K562 (cell line): ENCODE measurements at regions not wholly inside any gene's neighbourhood (a gene's known extent, or its start where the extent isn't known, plus 50 kb on each side); places are given as distances from the start of the nearest gene placed in this dataset.

ENCODE experiments used
- ATAC-seq: fragments of 200-7000 bp; cut with Tn5 transposase; 3 replicates; pipeline ENCODE4 v1.9.1; 2020; ENCODE audit warnings: moderate library complexity
- BruUV-seq: library from RNA; stranded (reverse); fragments of 400-500 nt; replicated peaks from 2 replicates; lab custom pipeline; 2021; lab: Mats Ljungman, UMichigan
- CTCF ChIA-PET: fragments of 300-600 bp; formaldehyde crosslinking; extraction: SDS; loops from one replicate; lab custom pipeline; 2021; ENCODE audit warnings: low intra/inter-chr PET ratio; lab: Yijun Ruan, JAX
- POLR2A ChIA-PET: fragments of 300-600, 350-650 bp; sonication (Branson Sonifier 250); formaldehyde crosslinking; extraction: SDS; loops from one replicate; lab custom pipeline; 2021; ENCODE audit warnings: antibody characterized with exemption, inconsistent platforms; lab: Yijun Ruan, JAX
- DNase-seq, 4 experiments: peaks; one replicate each; pipeline versions ENCODE4 v3.0.0 to v3.0.0-alpha.2; 2011 to 2018; ENCODE audit warnings: low spot score in 3 of 4, mixed read lengths in 3 of 4; ENCODE audit errors: extremely low read depth in 1 of 4
- FAIRE-seq: peaks from 2 replicates; lab custom pipeline; 2011; peaks lifted over from hg19 to GRCh38; lab: Jason Lieb, UNC
- H2AFZ ChIP-seq: 2 replicates; pipeline ENCODE4 v1.6.0; 2011; ENCODE audit warnings: low read depth, low read length, control low read depth, inconsistent platforms
- H3K27ac ChIP-seq: fragments of 200-600 bp; 3 replicates; pipeline ENCODE4 v1.8.0; 2011; ENCODE audit warnings: low read depth, mild to moderate bottlenecking, control low read depth, inconsistent platforms, low read length, moderate library complexity, mixed read lengths; ENCODE audit errors: extremely low read depth
- H3K27me3 ChIP-seq, 2 experiments: fragments of 300-600 bp in 1 of 2; 2 replicates in 1 of 2; 3 replicates in 1 of 2; pipeline versions ENCODE4 v1.6.0 to v1.8.0; 2011; ENCODE audit warnings: inconsistent platforms in 2 of 2, low read length in 2 of 2, mild to moderate bottlenecking in 1 of 2, mixed read lengths in 1 of 2, moderate library complexity in 1 of 2; ENCODE audit not compliant: control insufficient read depth in 2 of 2, insufficient read depth in 2 of 2
- H3K36me3 ChIP-seq: fragments of 300-600 bp; 3 replicates; pipeline ENCODE4 v1.8.0; 2011; ENCODE audit warnings: mild to moderate bottlenecking, low read length, inconsistent platforms; ENCODE audit not compliant: control insufficient read depth, insufficient read depth
- H3K4me1 ChIP-seq, 2 experiments: fragments of 200-600 bp in 1 of 2; replicated peaks in 1 of 2; 2 replicates in 1 of 2; 3 replicates in 1 of 2; pipeline versions ENCODE4 v1.5.1 to v1.8.0; 2011; ENCODE audit warnings: inconsistent platforms in 2 of 2, low read length in 2 of 2, mild to moderate bottlenecking in 1 of 2, mixed read lengths in 1 of 2, moderate library complexity in 1 of 2; ENCODE audit not compliant: control insufficient read depth in 2 of 2, insufficient read depth in 2 of 2
- H3K4me2 ChIP-seq: 2 replicates; pipeline ENCODE4 v1.6.1; 2011; ENCODE audit warnings: low read length, control low read depth, inconsistent platforms, mixed read lengths; ENCODE audit not compliant: insufficient read depth
- H3K4me3 ChIP-seq: fragments of 200-600 bp; sonication (generic), shearing (Covaris generic); 2 replicates; pipeline ENCODE4 v1.5.1; 2016; ENCODE audit warnings: control low read depth, inconsistent platforms
- H3K79me2 ChIP-seq: fragments of 200-600 bp; 3 replicates; pipeline ENCODE4 v1.8.0; 2011; ENCODE audit warnings: low read length, inconsistent platforms; ENCODE audit not compliant: control insufficient read depth, insufficient read depth
- H3K9ac ChIP-seq, 2 experiments: 2 replicates each; pipeline versions ENCODE4 v1.6.0 to v1.6.1; 2011; ENCODE audit warnings: low read depth in 2 of 2, low read length in 2 of 2, control low read depth in 1 of 2, inconsistent platforms in 1 of 2, mild to moderate bottlenecking in 1 of 2, mixed read lengths in 1 of 2; ENCODE audit not compliant: insufficient read depth in 1 of 2
- H3K9me1 ChIP-seq: one replicate; pipeline ENCODE4 v1.6.0; 2011; ENCODE audit warnings: inconsistent platforms, mild to moderate bottlenecking, low read length, moderate library complexity; ENCODE audit not compliant: control insufficient read depth, insufficient read depth
- H3K9me3 ChIP-seq: replicated peaks from 2 replicates; pipeline ENCODE4 v1.5.1; 2011; ENCODE audit warnings: low read depth, low read length, inconsistent platforms; ENCODE audit not compliant: control insufficient read depth, insufficient read depth
- H4K20me1 ChIP-seq: replicated peaks from 2 replicates; pipeline ENCODE4 v1.6.1; 2011; ENCODE audit warnings: low read length, inconsistent platforms, mixed read lengths; ENCODE audit not compliant: control insufficient read depth, insufficient read depth
- ATF3 ChIP-seq, 2 experiments: fragments of 450-650 bp in 1 of 2; sonication (generic) in 1 of 2; formaldehyde crosslinking in 1 of 2; IDR thresholded peaks in 1 of 2; conservative IDR thresholded peaks in 1 of 2; 2 replicates each; pipeline versions ENCODE4 v1.6.1 to v1.8.1; 2016 to 2023; ENCODE audit warnings: mild to moderate bottlenecking in 2 of 2, moderate library complexity in 2 of 2, inconsistent platforms in 1 of 2, missing genetic modification reagents in 1 of 2
- ATF6 ChIP-seq: sonication (generic); formaldehyde crosslinking; IDR thresholded peaks from 2 replicates; pipeline ENCODE4 v1.4.0; 2020; ENCODE audit warnings: mild to moderate bottlenecking, missing genetic modification reagents
- BCOR ChIP-seq: fragments of 450-650 bp; IDR thresholded peaks from 2 replicates; pipeline ENCODE4 v1.6.1; 2016
- C11orf30 ChIP-seq: fragments of 450-650 bp; IDR thresholded peaks from 2 replicates; pipeline ENCODE4 v1.6.1; 2016; ENCODE audit warnings: low read depth, mild to moderate bottlenecking
- CBFA2T2 ChIP-seq: fragments of 450-650 bp; conservative IDR thresholded peaks from 2 replicates; pipeline ENCODE4 v1.6.1; 2017; ENCODE audit warnings: mild to moderate bottlenecking
- HDAC1 ChIP-seq, 2 experiments: fragments of 450-650 bp; IDR thresholded peaks; 2 replicates each; pipeline ENCODE4 v1.6.1; 2016 to 2017; ENCODE audit warnings: inconsistent platforms in 1 of 2, mild to moderate bottlenecking in 1 of 2, moderate library complexity in 1 of 2
- KDM2B ChIP-seq: fragments of 250-450 bp; sonication (Bioruptor Pico); IDR thresholded peaks from 2 replicates; pipeline ENCODE4 v1.8.0; 2021; ENCODE audit warnings: mild to moderate bottlenecking, moderate library complexity
- MYBL2 ChIP-seq, 2 experiments: fragments of 450-650 bp in 1 of 2; sonication (generic) in 1 of 2; formaldehyde crosslinking in 1 of 2; IDR thresholded peaks; 2 replicates each; pipeline versions ENCODE4 v1.6.1 to v1.8.1; 2017 to 2022; ENCODE audit warnings: borderline replicate concordance in 1 of 2, inconsistent platforms in 1 of 2, low read depth in 1 of 2, mild to moderate bottlenecking in 1 of 2, missing genetic modification reagents in 1 of 2, moderate library complexity in 1 of 2
- PPARD ChIP-seq: fragments of 250-450 bp; sonication (Bioruptor Pico); IDR thresholded peaks from 2 replicates; pipeline ENCODE4 v1.8.0; 2022; ENCODE audit warnings: inconsistent platforms, mild to moderate bottlenecking, moderate library complexity
- RBM34 ChIP-seq: fragments of 200-400 bp; formaldehyde crosslinking; IDR thresholded peaks from 2 replicates; pipeline ENCODE4 v1.6.1; 2018; ENCODE audit warnings: low read length, borderline replicate concordance; ENCODE audit not compliant: insufficient read depth
- SFPQ ChIP-seq: fragments of 200-400 bp; formaldehyde crosslinking; IDR thresholded peaks from 2 replicates; pipeline ENCODE4 v1.6.1; 2017; ENCODE audit warnings: mild to moderate bottlenecking, low read depth, low read length, moderate library complexity
- SMARCC2 ChIP-seq: fragments of 450-650 bp; IDR thresholded peaks from 2 replicates; pipeline ENCODE4 v1.6.1; 2017; ENCODE audit warnings: antibody characterized with exemption, moderate library complexity, mild to moderate bottlenecking, low read depth
- ZKSCAN8 ChIP-seq: fragments of 200-800 bp; sonication (Bioruptor generic); IDR thresholded peaks from 2 replicates; pipeline ENCODE4 v1.6.1; 2016; ENCODE audit warnings: missing genetic modification characterization, missing compliant biosample characterization
- ZNF436 ChIP-seq: fragments of 250-450, 450-650 bp; sonication (Bioruptor Pico); formaldehyde crosslinking; IDR thresholded peaks from 2 replicates; pipeline ENCODE4 v1.7.0; 2020; ENCODE audit warnings: mild to moderate bottlenecking
- WGBS: fragments of 100-300 bp; shearing (Covaris generic); methylation state at CpG from one replicate; pipeline ENCODE4 v1.1.6; 2016; ENCODE audit warnings: low coverage, mixed read lengths; ENCODE audit not compliant: insufficient coverage; ENCODE audit errors: missing lambda C conversion rate; 5-methylcytosine and 5-hydroxymethylcytosine counted together
- in situ Hi-C: fragments of 300-500 bp; cut with MboI; formaldehyde crosslinking; loops from 4 replicates; pipeline ENCODE4 v1.15.0; 2018; ENCODE audit warnings: inconsistent platforms, mixed read lengths
- intact Hi-C: fragments of 100-400 bp; cut with micrococcal nuclease; formaldehyde crosslinking; loops from 2 replicates; pipeline ENCODE4 v1.14.2; 2022
- TF ChIP-seq, protein P1 (sequence below): fragments of 250-450 bp; sonication (Bioruptor Pico); IDR thresholded peaks from 2 replicates; pipeline ENCODE4 v1.5.1; 2021; ENCODE audit warnings: mild to moderate bottlenecking

DNA sequence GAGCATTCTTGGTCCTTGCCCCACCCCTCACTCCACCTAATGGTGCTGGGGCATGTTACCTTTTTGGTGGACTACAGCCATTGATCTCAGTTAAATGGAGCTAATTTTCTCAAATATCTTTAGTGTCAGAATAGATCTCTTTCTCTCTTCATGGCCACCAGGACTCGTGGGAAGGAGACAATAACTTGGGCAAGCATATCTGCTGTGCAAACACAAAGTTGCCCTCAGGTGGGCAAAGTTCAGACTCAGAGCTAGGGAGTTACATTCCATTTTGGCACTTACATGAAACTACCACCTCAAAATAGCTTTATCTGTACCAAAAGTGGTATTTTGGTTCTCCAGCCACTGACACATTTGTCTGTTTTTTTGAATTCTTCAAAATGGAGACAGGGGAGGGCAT is 671.9 kb upstream of the KLF4 start:
- H3K9me3 ChIP-seq = no peaks in the 10 kb centered on the region
- no peak overlapping the region for H3K4me3 ChIP-seq
- ChIA-PET POLR2A (interaction anchor here (0.5 kb wide), 1 partner anchor 895 kb away, joined by 3 read pairs; no protein-coding TSS in a partner anchor), CTCF (no interaction called here)
- 0% methylated on average over 1 of the region's 1 CpG for WGBS
- no peaks in the 10 kb centered on the region for H3K79me2 ChIP-seq
- FAIRE-seq (no peak), ATAC-seq (no peak), DNase-seq (no peak)
- no peak overlapping the region for H2AFZ ChIP-seq
- H3K36me3 ChIP-seq = no peaks in the 10 kb centered on the region
- no peak overlapping the region for H3K4me2 ChIP-seq
- no peak overlapping the region for H3K9ac ChIP-seq
- H3K27ac ChIP-seq = no peak overlapping the region
- no peaks in the 10 kb centered on the region for H4K20me1 ChIP-seq
- H3K27me3 ChIP-seq = peaks cover 31 to 51% of the 10 kb centered on the region in 2 experiments
- in situ Hi-C loops = no loop called here
- H3K9me1 ChIP-seq = no peaks in the 10 kb centered on the region
- peaks cover 0 to 8% of the 10 kb centered on the region in 2 experiments; a peak in 2 of 5 replicates for H3K4me1 ChIP-seq
- BruUV-seq = no TSS peak
- intact Hi-C loops = no loop called here
- TF ChIP-seq CBFA2T2 (no peak), ATF3 (IDR thresholded peaks at IDR 0.05) (no peak), ATF3 (CRISPR knock-in tag; conservative IDR thresholded peaks at IDR 0.05) (no peak), RBM34 (no peak), SFPQ (no peak), HDAC1 (IDR thresholded peaks at IDR 0.05) (no peak), ATF6 (CRISPR knock-in tag) (no peak), MYBL2 (IDR thresholded peaks at IDR 0.05; ENCODE audit: low read depth) (no peak), MYBL2 (CRISPR knock-in tag; IDR thresholded peaks at IDR 0.05; ENCODE audit: borderline replicate concordance) (no peak), ZNF436 (no peak), C11orf30 (no peak), SMARCC2 (no peak), PPARD (CRISPR knock-in tag) (no peak), ZKSCAN8 (CRISPR knock-in tag) (no peak), KDM2B (CRISPR knock-in tag) (no peak), BCOR (no peak)
- TF ChIP-seq, protein P1, sequence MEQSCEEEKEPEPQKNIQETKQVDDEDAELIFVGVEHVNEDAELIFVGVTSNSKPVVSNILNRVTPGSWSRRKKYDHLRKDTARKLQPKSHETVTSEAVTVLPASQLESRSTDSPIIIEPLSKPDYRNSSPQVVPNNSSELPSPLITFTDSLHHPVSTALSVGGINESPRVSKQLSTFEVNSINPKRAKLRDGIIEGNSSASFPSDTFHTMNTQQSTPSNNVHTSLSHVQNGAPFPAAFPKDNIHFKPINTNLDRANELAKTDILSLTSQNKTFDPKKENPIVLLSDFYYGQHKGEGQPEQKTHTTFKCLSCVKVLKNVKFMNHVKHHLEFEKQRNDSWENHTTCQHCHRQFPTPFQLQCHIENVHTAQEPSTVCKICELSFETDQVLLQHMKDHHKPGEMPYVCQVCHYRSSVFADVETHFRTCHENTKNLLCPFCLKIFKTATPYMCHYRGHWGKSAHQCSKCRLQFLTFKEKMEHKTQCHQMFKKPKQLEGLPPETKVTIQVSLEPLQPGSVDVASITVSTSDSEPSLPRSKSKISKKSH (CRISPR knock-in tag) = no peak
